K562 (cell line): ENCODE measurements at regions not wholly inside any gene's neighbourhood (a gene's known extent, or its start where the extent isn't known, plus 50 kb on each side); places are given as distances from the start of the nearest gene placed in this dataset.

Experiments used
- ATAC-seq: fragments of 200-7000 bp; cut with Tn5 transposase; 3 replicates; pipeline ENCODE4 v1.9.1; 2020; ENCODE audit warnings: moderate library complexity
- BruUV-seq: library from RNA; stranded (reverse); fragments of 400-500 nt; replicated peaks from 2 replicates; lab custom pipeline; 2021; lab: Mats Ljungman, UMichigan
- CTCF ChIA-PET: fragments of 300-600 bp; formaldehyde crosslinking; extraction: SDS; loops from one replicate; lab custom pipeline; 2021; ENCODE audit warnings: low intra/inter-chr PET ratio; lab: Yijun Ruan, JAX
- POLR2A ChIA-PET: fragments of 300-600, 350-650 bp; sonication (Branson Sonifier 250); formaldehyde crosslinking; extraction: SDS; loops from one replicate; lab custom pipeline; 2021; ENCODE audit warnings: antibody characterized with exemption, inconsistent platforms; lab: Yijun Ruan, JAX
- DNase-seq, 4 experiments: peaks; one replicate each; pipeline versions ENCODE4 v3.0.0 to v3.0.0-alpha.2; 2011 to 2018; ENCODE audit warnings: low spot score in 3 of 4, mixed read lengths in 3 of 4; ENCODE audit errors: extremely low read depth in 1 of 4
- FAIRE-seq: peaks from 2 replicates; lab custom pipeline; 2011; peaks lifted over from hg19 to GRCh38; lab: Jason Lieb, UNC
- H2AFZ ChIP-seq: 2 replicates; pipeline ENCODE4 v1.6.0; 2011; ENCODE audit warnings: low read depth, low read length, control low read depth, inconsistent platforms
- H3K27ac ChIP-seq: fragments of 200-600 bp; 3 replicates; pipeline ENCODE4 v1.8.0; 2011; ENCODE audit warnings: low read depth, mild to moderate bottlenecking, control low read depth, inconsistent platforms, low read length, moderate library complexity, mixed read lengths; ENCODE audit errors: extremely low read depth
- H3K27me3 ChIP-seq, 2 experiments: fragments of 300-600 bp in 1 of 2; 2 replicates in 1 of 2; 3 replicates in 1 of 2; pipeline versions ENCODE4 v1.6.0 to v1.8.0; 2011; ENCODE audit warnings: inconsistent platforms in 2 of 2, low read length in 2 of 2, mild to moderate bottlenecking in 1 of 2, mixed read lengths in 1 of 2, moderate library complexity in 1 of 2; ENCODE audit not compliant: control insufficient read depth in 2 of 2, insufficient read depth in 2 of 2
- H3K36me3 ChIP-seq: fragments of 300-600 bp; 3 replicates; pipeline ENCODE4 v1.8.0; 2011; ENCODE audit warnings: mild to moderate bottlenecking, low read length, inconsistent platforms; ENCODE audit not compliant: control insufficient read depth, insufficient read depth
- H3K4me1 ChIP-seq, 2 experiments: fragments of 200-600 bp in 1 of 2; replicated peaks in 1 of 2; 2 replicates in 1 of 2; 3 replicates in 1 of 2; pipeline versions ENCODE4 v1.5.1 to v1.8.0; 2011; ENCODE audit warnings: inconsistent platforms in 2 of 2, low read length in 2 of 2, mild to moderate bottlenecking in 1 of 2, mixed read lengths in 1 of 2, moderate library complexity in 1 of 2; ENCODE audit not compliant: control insufficient read depth in 2 of 2, insufficient read depth in 2 of 2
- H3K4me2 ChIP-seq: 2 replicates; pipeline ENCODE4 v1.6.1; 2011; ENCODE audit warnings: low read length, control low read depth, inconsistent platforms, mixed read lengths; ENCODE audit not compliant: insufficient read depth
- H3K4me3 ChIP-seq: fragments of 200-600 bp; sonication (generic), shearing (Covaris generic); 2 replicates; pipeline ENCODE4 v1.5.1; 2016; ENCODE audit warnings: control low read depth, inconsistent platforms
- H3K79me2 ChIP-seq: fragments of 200-600 bp; 3 replicates; pipeline ENCODE4 v1.8.0; 2011; ENCODE audit warnings: low read length, inconsistent platforms; ENCODE audit not compliant: control insufficient read depth, insufficient read depth
- H3K9ac ChIP-seq, 2 experiments: 2 replicates each; pipeline versions ENCODE4 v1.6.0 to v1.6.1; 2011; ENCODE audit warnings: low read depth in 2 of 2, low read length in 2 of 2, control low read depth in 1 of 2, inconsistent platforms in 1 of 2, mild to moderate bottlenecking in 1 of 2, mixed read lengths in 1 of 2; ENCODE audit not compliant: insufficient read depth in 1 of 2
- H3K9me1 ChIP-seq: one replicate; pipeline ENCODE4 v1.6.0; 2011; ENCODE audit warnings: inconsistent platforms, mild to moderate bottlenecking, low read length, moderate library complexity; ENCODE audit not compliant: control insufficient read depth, insufficient read depth
- H3K9me3 ChIP-seq: replicated peaks from 2 replicates; pipeline ENCODE4 v1.5.1; 2011; ENCODE audit warnings: low read depth, low read length, inconsistent platforms; ENCODE audit not compliant: control insufficient read depth, insufficient read depth
- H4K20me1 ChIP-seq: replicated peaks from 2 replicates; pipeline ENCODE4 v1.6.1; 2011; ENCODE audit warnings: low read length, inconsistent platforms, mixed read lengths; ENCODE audit not compliant: control insufficient read depth, insufficient read depth
- CUX1 ChIP-seq: fragments of 200-800 bp; sonication (Bioruptor generic); IDR thresholded peaks from 2 replicates; pipeline ENCODE4 v1.6.1; 2016; ENCODE audit warnings: missing genetic modification characterization, missing compliant biosample characterization
- GTF2F1 ChIP-seq: IDR thresholded peaks from 2 replicates; pipeline ENCODE4 v1.6.1; 2011; ENCODE audit warnings: low read depth, low read length, improper control_type of control experiment
- MAZ ChIP-seq, 2 experiments: fragments of 450-650 bp in 1 of 2; sonication (generic) in 1 of 2; formaldehyde crosslinking; IDR thresholded peaks in 1 of 2; conservative IDR thresholded peaks in 1 of 2; 2 replicates each; pipeline versions ENCODE4 v1.4.0 to v1.5.0; 2020; ENCODE audit warnings: mild to moderate bottlenecking in 1 of 2, missing genetic modification reagents in 1 of 2
- NEUROD1 ChIP-seq: fragments of 150-350 bp; IDR thresholded peaks from 2 replicates; pipeline ENCODE4 v1.6.1; 2014; ENCODE audit warnings: borderline replicate concordance, low read length, low read depth; ENCODE audit not compliant: partially characterized antibody
- RBM17 ChIP-seq: fragments of 200-400 bp; formaldehyde crosslinking; IDR thresholded peaks from 2 replicates; pipeline ENCODE4 v1.6.1; 2017; ENCODE audit warnings: low read depth, mild to moderate bottlenecking, low read length, borderline replicate concordance
- SAFB2 ChIP-seq: fragments of 200-400 bp; formaldehyde crosslinking; IDR thresholded peaks from 2 replicates; pipeline ENCODE4 v1.6.1; 2018; ENCODE audit warnings: borderline replicate concordance, low read length, low read depth, moderate library complexity; ENCODE audit not compliant: severe bottlenecking
- SRSF9 ChIP-seq: fragments of 200-400 bp; formaldehyde crosslinking; IDR thresholded peaks from 2 replicates; pipeline ENCODE4 v1.6.1; 2017; ENCODE audit warnings: low read depth, low read length, borderline replicate concordance
- STAT6 ChIP-seq: sonication (generic); formaldehyde crosslinking; IDR thresholded peaks from 2 replicates; pipeline ENCODE4 v1.8.1; 2023; ENCODE audit warnings: mild to moderate bottlenecking, missing genetic modification reagents
- TFAM ChIP-seq: fragments of 250-450 bp; sonication (Bioruptor Pico); conservative IDR thresholded peaks from 2 replicates; pipeline ENCODE4 v1.5.0; 2021; ENCODE audit warnings: mild to moderate bottlenecking, moderate library complexity
- ZBTB34 ChIP-seq: fragments of 250-450 bp; sonication (Bioruptor Pico); IDR thresholded peaks from 2 replicates; pipeline ENCODE4 v1.8.0; 2021; ENCODE audit warnings: mild to moderate bottlenecking, moderate library complexity
- ZBTB8A ChIP-seq: fragments of 450-650 bp; IDR thresholded peaks from 2 replicates; pipeline ENCODE4 v1.6.1; 2018; ENCODE audit warnings: mild to moderate bottlenecking, moderate library complexity; ENCODE audit not compliant: partially characterized antibody
- WGBS: fragments of 100-300 bp; shearing (Covaris generic); methylation state at CpG from one replicate; pipeline ENCODE4 v1.1.6; 2016; ENCODE audit warnings: low coverage, mixed read lengths; ENCODE audit not compliant: insufficient coverage; ENCODE audit errors: missing lambda C conversion rate; 5-methylcytosine and 5-hydroxymethylcytosine counted together
- in situ Hi-C: fragments of 300-500 bp; cut with MboI; formaldehyde crosslinking; loops from 4 replicates; pipeline ENCODE4 v1.15.0; 2018; ENCODE audit warnings: inconsistent platforms, mixed read lengths
- intact Hi-C: fragments of 100-400 bp; cut with micrococcal nuclease; formaldehyde crosslinking; loops from 2 replicates; pipeline ENCODE4 v1.14.2; 2022

GRCh38 chr1:209208648-209209047 is 374.9 kb upstream of the CAMK1G start:
- CTCF ChIA-PET, result no interaction called here
- Histone ChIP-seq H2AFZ (no peak overlapping the region), H4K20me1 (no peaks in the 10 kb centered on the region), H3K27ac (no peak overlapping the region), H3K4me3 (no peak overlapping the region), H3K4me2 (no peak overlapping the region), H3K9me1 (no peaks in the 10 kb centered on the region), H3K27me3 (peaks cover 0 to 19% of the 10 kb centered on the region in 2 experiments; a peak in 3 of 5 replicates), H3K4me1 (peaks cover 0 to 6% of the 10 kb centered on the region in 2 experiments; a peak in 1 of 5 replicates), H3K9ac (no peak overlapping the region), H3K9me3 (no peaks in the 10 kb centered on the region), H3K36me3 (no peaks in the 10 kb centered on the region), H3K79me2 (no peaks in the 10 kb centered on the region)
- POLR2A ChIA-PET, result no interaction called here
- FAIRE-seq, result no peak
- in situ Hi-C loops, result loop anchor here (25.0 kb wide), 1 partner anchor 1196 kb away; no protein-coding TSS in a partner anchor
- DNase-seq, result no peak
- WGBS, result 0% methylated on average over 1 of the region's 1 CpG
- ATAC-seq, result no peak
- no TSS peak for BruUV-seq
- intact Hi-C loops, result loop anchor here (10.0 kb wide), 1 partner anchor 1184 kb away; no protein-coding TSS in a partner anchor
- TF ChIP-seq ZBTB34 (CRISPR knock-in tag), result no peak
- no peak for TF ChIP-seq STAT6 (CRISPR knock-in tag)
- TF ChIP-seq MAZ (CRISPR knock-in tag; conservative IDR thresholded peaks at IDR 0.05 in 1 of 2, IDR thresholded peaks at IDR 0.05 in 1 of 2), result no peak
- no peak for TF ChIP-seq GTF2F1
- no peak for TF ChIP-seq TFAM (CRISPR knock-in tag)
- no peak for TF ChIP-seq ZBTB8A
- TF ChIP-seq SAFB2, result no peak
- no peak for TF ChIP-seq SRSF9
- TF ChIP-seq CUX1 (CRISPR knock-in tag), result no peak
- TF ChIP-seq RBM17, result no peak
- no peak for TF ChIP-seq NEUROD1
